Stimulated activated CD4-positive, alpha-beta T cell treated with anti-CD3 and anti-CD28 coated beads, Interleukin-1b, Interleukin-23, amount 100 ng/mL, for 24 hours (primary cell): ENCODE measurements at regions not wholly inside any gene's neighbourhood (a gene's known extent, or its start where the extent isn't known, plus 50 kb on each side); places are given as distances from the start of the nearest gene placed in this dataset.

ENCODE experiments used
- DNase-seq, 4 experiments: peaks; one replicate each; pipeline ENCODE4 v3.0.0-alpha.2; 2020; ENCODE audit warnings: low read depth in 4 of 4, low spot score in 1 of 4

DNA sequence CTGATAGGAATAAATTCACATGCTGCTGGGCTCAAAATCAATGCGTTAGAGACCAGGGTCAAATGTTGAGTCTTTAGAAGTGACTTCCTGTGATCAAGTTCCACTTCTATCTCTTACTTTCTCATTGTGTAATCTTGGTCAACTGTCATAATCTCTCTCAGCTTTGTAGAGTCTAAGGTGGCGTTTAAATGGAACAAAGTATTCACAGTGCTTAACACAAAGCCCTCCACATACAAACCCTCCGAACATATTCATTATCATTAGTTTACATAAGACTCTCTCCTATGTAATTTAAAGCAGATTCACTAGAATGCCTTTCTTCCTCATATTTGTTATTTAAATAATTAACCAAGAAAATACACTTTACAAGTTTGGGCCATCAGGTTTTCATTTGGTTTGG is 1044.1 kb downstream of the EFNB2 start:
- no peak for DNase-seq

- DNase-seq = no peak
These were observed 1050.4 kb downstream of the EFNB2 start for GRCh38 chr13:105485081-105485480.

- DNase-seq = no peak
These were observed 1060.4 kb downstream of the EFNB2 start for GRCh38 chr13:105474983-105475610.

DNA sequence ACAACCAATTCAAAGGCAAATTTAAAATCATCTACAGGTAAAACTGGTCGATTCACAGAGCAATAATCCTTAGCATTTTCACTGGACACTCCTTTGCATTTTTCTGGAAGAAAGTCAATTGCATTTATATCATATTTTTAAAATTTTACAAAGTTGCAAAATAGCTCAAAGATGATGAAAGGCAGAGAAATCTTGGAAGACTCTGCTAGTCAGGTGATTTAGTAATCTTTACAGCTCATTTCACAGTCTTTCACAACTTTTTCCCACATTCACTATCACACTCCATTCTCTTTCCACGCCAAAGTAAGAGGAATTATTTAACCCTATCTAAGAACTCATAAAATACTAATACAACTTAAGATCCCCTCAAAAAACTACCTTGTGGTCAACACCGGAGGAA is 1063.8 kb downstream of the EFNB2 start:
- DNase-seq = no peak

DNA sequence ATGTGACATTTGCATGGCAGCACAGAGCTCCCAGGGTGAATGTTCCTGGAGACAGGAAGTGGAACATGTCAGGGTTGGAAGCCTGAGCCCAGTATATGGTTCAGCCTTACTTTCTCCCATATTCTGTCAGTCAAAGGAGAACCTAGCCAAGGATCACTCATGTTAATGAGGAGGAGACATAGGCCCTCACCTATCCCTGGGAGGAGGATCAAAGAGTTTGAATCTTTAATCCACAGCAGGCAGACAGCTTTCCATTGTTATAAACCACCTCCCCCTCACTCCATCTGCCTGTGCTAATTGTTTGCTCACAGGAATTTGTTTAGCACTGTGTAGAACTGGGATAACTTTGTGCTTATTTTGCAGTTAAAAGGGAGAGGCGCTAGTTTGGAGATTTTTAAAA is 1069.1 kb downstream of the EFNB2 start:
- DNase-seq = no peak

- no peak for DNase-seq
These were observed 1069.7 kb downstream of the EFNB2 start, which contains the start of gene DAOA for GRCh38 chr13:105465745-105466144. Gene DAOA, plus strand, starts transcription at chr13:105466045.

- DNase-seq = no peak
These were observed 1070.2 kb downstream of the EFNB2 start for GRCh38 chr13:105465251-105465650.

DNA sequence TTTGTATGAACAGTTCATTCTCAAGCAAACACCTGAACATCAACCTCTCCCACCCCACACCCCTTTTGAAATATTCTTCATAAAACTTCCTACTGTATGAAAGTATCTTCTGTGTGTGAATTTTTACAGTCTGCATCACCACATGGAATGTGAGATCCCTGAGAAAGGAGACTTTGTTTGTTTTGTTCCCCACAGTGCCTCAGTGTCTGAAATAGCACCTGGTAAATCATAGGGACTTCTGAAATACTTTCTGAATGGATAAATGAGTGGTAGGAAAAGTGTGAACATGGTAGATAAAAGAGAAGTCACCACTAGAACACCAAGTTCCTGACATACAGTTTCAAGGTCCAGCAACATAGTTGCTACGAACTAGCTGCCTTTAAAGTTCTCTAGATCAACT is 1071.2 kb downstream of the EFNB2 start:
- DNase-seq = no peak

GRCh38 chr13:105463011-105463501 is 1072.4 kb downstream of the EFNB2 start:
- DNase-seq = no peak

GRCh38 chr13:105462098-105462497 is 1073.4 kb downstream of the EFNB2 start:
- DNase-seq = no peak

GRCh38 chr13:105452895-105453294 is 1082.6 kb downstream of the EFNB2 start:
- no peak for DNase-seq

GRCh38 chr13:105450784-105451183 is 1084.7 kb downstream of the EFNB2 start:
- no peak for DNase-seq

- no peak for DNase-seq
These were observed 1086.7 kb downstream of the EFNB2 start for GRCh38 chr13:105448811-105449210.

- no peak for DNase-seq
These were observed 1089.3 kb downstream of the EFNB2 start for GRCh38 chr13:105446197-105446596.

- DNase-seq = no peak
These were observed 1089.7 kb downstream of the EFNB2 start for GRCh38 chr13:105445796-105446195.

GRCh38 chr13:105442949-105443699 is 1092.3 kb downstream of the EFNB2 start:
- DNase-seq = no peak

GRCh38 chr13:105442040-105442439 is 1093.4 kb downstream of the EFNB2 start:
- DNase-seq = no peak

DNA sequence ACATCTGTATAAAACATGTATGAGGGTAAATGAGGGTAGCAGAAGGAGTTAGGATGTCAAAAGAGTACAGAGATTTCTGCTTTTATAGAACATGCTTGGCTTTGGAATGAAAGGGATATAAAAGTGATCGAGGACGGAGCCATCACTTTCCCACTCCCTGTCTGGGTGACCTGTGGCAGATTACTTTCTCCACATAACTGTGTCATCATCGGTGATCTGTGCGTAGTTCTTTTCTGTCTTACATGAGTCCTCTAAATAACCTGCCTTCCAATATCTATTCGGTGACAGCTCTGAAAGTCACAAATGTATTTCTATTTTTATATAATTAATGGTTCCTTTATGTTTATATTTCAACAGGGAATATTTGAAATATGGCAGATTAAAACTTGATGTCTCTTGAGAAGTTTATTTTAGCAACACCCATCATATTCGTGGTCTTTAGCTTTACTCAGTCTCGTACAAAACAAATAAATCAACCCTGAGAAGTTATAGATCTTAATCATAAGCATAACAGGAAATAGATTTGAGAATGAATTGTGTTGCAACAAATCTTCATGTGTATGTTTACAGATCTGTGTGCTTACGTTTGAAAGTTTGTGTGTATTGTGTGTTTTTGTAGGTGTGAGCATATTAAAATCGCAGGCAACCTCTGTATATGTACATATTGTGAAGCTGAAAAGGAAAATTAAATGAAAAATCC is 1094.3 kb downstream of the EFNB2 start:
- DNase-seq = no peak

GRCh38 chr13:105436943-105437342 is 1098.5 kb downstream of the EFNB2 start:
- DNase-seq = no peak

GRCh38 chr13:105432438-105432837 is 1103.0 kb downstream of the EFNB2 start:
- no peak for DNase-seq

DNA sequence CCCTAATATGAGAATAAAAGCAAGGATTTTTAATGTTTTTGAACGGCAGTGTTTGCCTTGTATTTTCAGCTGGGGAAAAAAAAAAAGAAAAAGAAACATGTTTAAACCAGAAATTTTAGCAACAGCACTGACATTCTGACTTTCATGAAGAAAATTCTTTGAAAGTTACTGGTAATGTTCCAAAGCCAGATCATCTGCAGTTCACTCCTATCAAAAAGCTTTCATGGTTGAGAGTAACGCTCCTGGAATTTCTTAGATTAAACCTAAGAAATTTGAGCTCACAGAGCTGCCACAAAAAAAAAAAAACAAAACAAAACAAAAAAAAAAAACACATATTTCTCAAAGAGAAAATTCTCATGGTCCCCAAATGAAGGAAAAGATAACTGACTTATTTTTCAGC is 1106.7 kb downstream of the EFNB2 start:
- DNase-seq = no peak

DNA sequence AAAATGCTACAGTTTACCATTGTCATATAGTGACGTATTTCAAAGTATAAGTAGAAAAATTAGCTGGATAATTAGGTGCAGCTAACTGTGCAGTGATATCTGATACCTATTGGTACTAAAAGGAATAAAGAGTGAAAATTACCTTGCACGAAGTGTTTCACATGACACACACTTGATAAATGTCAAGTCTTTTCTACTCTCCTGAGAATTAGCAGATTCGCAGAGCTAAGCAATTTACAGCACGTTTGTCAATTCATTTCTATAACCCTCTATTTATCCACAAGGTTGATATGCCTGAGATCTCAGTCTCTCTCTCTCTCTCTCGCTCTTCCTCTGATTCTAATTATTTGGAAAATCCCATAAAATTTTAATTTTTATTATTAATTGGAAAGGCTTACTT is 1109.0 kb downstream of the EFNB2 start:
- no peak for DNase-seq
